ENCODE measurements at regions not wholly inside any gene's neighbourhood (a gene's known extent, or its start where the extent isn't known, plus 50 kb on each side); places are given as distances from the start of the nearest gene placed in this dataset.

GRCh38 chr12:30213166-30213565 is 429.4 kb upstream of the TMTC1 start:
- H3K4me1 ChIP-seq (ENCODE audit: control insufficient read depth in 2 of 2, insufficient read depth in 2 of 2, low read length in 2 of 2) = no peaks in the 10 kb centered on the region
- intact Hi-C loops (cut with micrococcal nuclease) = no loop called here
- H3K27me3 Mint-ChIP-seq = no peaks in the 10 kb centered on the region
- H3K4me3 ChIP-seq (ENCODE audit: control extremely low read depth in 1 of 5, extremely low read depth in 1 of 5, insufficient read depth in 1 of 5, low read depth in 2 of 5, low read length in 4 of 5) = no peak overlapping the region
- TF ChIP-seq CTCF (IDR thresholded peaks at IDR 0.05) = no peak
- TF ChIP-seq EZH2 (IDR thresholded peaks at IDR 0.05; ENCODE audit: borderline replicate concordance, insufficient read depth, low read depth, low read length, poor library complexity, severe bottlenecking) = no peak
- H3K9ac ChIP-seq (ENCODE audit: low read length) = no peak overlapping the region
- ChIA-PET CTCF (no interaction called here), POLR2A (no interaction called here)
- no peaks in the 10 kb centered on the region for H3K27me3 ChIP-seq (replicated peaks in 1 of 4; ENCODE audit: control extremely low read depth in 1 of 4, control insufficient read depth in 3 of 4, insufficient read depth in 4 of 4, low read length in 3 of 4)
- H3K79me2 ChIP-seq (ENCODE audit: control insufficient read depth, insufficient read depth, low read length) = no peaks in the 10 kb centered on the region
- no peak overlapping the region for H3K4me2 ChIP-seq (replicated peaks; ENCODE audit: low read depth, low read length, poor library complexity, severe bottlenecking)
- H3K4me3 Mint-ChIP-seq = no peak overlapping the region
- no peak overlapping the region for H3K27ac Mint-ChIP-seq
- WGBS (ENCODE audit: insufficient coverage) = 0% methylated on average over 1 of the region's 1 CpG
- no peak overlapping the region for H2AFZ ChIP-seq (ENCODE audit: insufficient read depth, low read depth, low read length, poor library complexity, severe bottlenecking)
- DNase-seq = no peak
- no peaks in the 10 kb centered on the region for H3K36me3 ChIP-seq (replicated peaks in 1 of 2; ENCODE audit: control extremely low read depth in 1 of 2, control insufficient read depth in 1 of 2, extremely low read depth in 1 of 2, insufficient read depth in 2 of 2, low read length in 1 of 2)
- H3K27ac ChIP-seq (ENCODE audit: low read length in 2 of 2) = no peak overlapping the region
- H4K20me1 ChIP-seq (ENCODE audit: control insufficient read depth, insufficient read depth, low read length, poor library complexity, severe bottlenecking) = no peaks in the 10 kb centered on the region
- no peaks in the 10 kb centered on the region for H3K9me3 ChIP-seq (ENCODE audit: control extremely low read depth in 1 of 3, control insufficient read depth in 2 of 3, insufficient read depth in 1 of 3, low read length in 2 of 3)
- no peaks in the 10 kb centered on the region for H3K4me1 Mint-ChIP-seq
- no peak for ATAC-seq (ENCODE audit: low read depth)
- H3K9me3 Mint-ChIP-seq (ENCODE audit: insufficient read depth) = no peaks in the 10 kb centered on the region

GRCh38 chr12:30211743-30212142 is 428.0 kb upstream of the TMTC1 start:
- H3K9me3 Mint-ChIP-seq (ENCODE audit: insufficient read depth) = no peaks in the 10 kb centered on the region

More at GRCh38 chr12:30211743-30212142, 428.0 kb upstream of the TMTC1 start:
- 97% methylated on average over 3 of the region's 3 CpGs for WGBS (ENCODE audit: insufficient coverage)
- intact Hi-C loops (cut with micrococcal nuclease) = no loop called here
- H3K4me3 ChIP-seq (ENCODE audit: control extremely low read depth in 1 of 5, extremely low read depth in 1 of 5, insufficient read depth in 1 of 5, low read depth in 2 of 5, low read length in 4 of 5) = no peak overlapping the region
- no peak overlapping the region for H3K27ac Mint-ChIP-seq
- no peaks in the 10 kb centered on the region for H3K4me1 ChIP-seq (ENCODE audit: control insufficient read depth in 2 of 2, insufficient read depth in 2 of 2, low read length in 2 of 2)
- H3K4me3 Mint-ChIP-seq = no peak overlapping the region
- DNase-seq (no peak), ATAC-seq (ENCODE audit: low read depth) (no peak)
- no peak overlapping the region for H3K27ac ChIP-seq (ENCODE audit: low read length in 2 of 2)
- ChIA-PET POLR2A (no interaction called here), CTCF (no interaction called here)
- H3K27me3 ChIP-seq (replicated peaks in 1 of 4; ENCODE audit: control extremely low read depth in 1 of 4, control insufficient read depth in 3 of 4, insufficient read depth in 4 of 4, low read length in 3 of 4) = no peaks in the 10 kb centered on the region
- no peak for TF ChIP-seq EZH2 (IDR thresholded peaks at IDR 0.05; ENCODE audit: borderline replicate concordance, insufficient read depth, low read depth, low read length, poor library complexity, severe bottlenecking)
- no peak for TF ChIP-seq CTCF (IDR thresholded peaks at IDR 0.05)
- H3K36me3 ChIP-seq (replicated peaks in 1 of 2; ENCODE audit: control extremely low read depth in 1 of 2, control insufficient read depth in 1 of 2, extremely low read depth in 1 of 2, insufficient read depth in 2 of 2, low read length in 1 of 2) = no peaks in the 10 kb centered on the region
- H4K20me1 ChIP-seq (ENCODE audit: control insufficient read depth, insufficient read depth, low read length, poor library complexity, severe bottlenecking) = no peaks in the 10 kb centered on the region
- H3K9ac ChIP-seq (ENCODE audit: low read length) = no peak overlapping the region
- H3K27me3 Mint-ChIP-seq = no peaks in the 10 kb centered on the region
- no peak overlapping the region for H2AFZ ChIP-seq (ENCODE audit: insufficient read depth, low read depth, low read length, poor library complexity, severe bottlenecking)
- no peak overlapping the region for H3K4me2 ChIP-seq (replicated peaks; ENCODE audit: low read depth, low read length, poor library complexity, severe bottlenecking)
- no peaks in the 10 kb centered on the region for H3K9me3 ChIP-seq (ENCODE audit: control extremely low read depth in 1 of 3, control insufficient read depth in 2 of 3, insufficient read depth in 1 of 3, low read length in 2 of 3)
- H3K79me2 ChIP-seq (ENCODE audit: control insufficient read depth, insufficient read depth, low read length) = no peaks in the 10 kb centered on the region
- no peaks in the 10 kb centered on the region for H3K4me1 Mint-ChIP-seq
